HG03095 (cell line): ENCODE measurements at regions not wholly inside any gene's neighbourhood (a gene's known extent, or its start where the extent isn't known, plus 50 kb on each side); places are given as distances from the start of the nearest gene placed in this dataset.
"Not testable (repeated sequence)": the region's sequence is repeated elsewhere in the genome, so short reads cannot be mapped to it uniquely, and the experiment has no call there.

Experiments
- ATAC-seq: cut with Tn5 transposase; IDR thresholded peaks from one replicate; pipeline ENCODE4 v1.9.1; 2021; ENCODE audit warnings: moderate library complexity; ENCODE audit not compliant: unreplicated experiment

- ATAC-seq: not testable (repeated sequence)
These were observed 395.2 kb downstream of the HGF start for GRCh38 chr7:81374641-81375040.

DNA sequence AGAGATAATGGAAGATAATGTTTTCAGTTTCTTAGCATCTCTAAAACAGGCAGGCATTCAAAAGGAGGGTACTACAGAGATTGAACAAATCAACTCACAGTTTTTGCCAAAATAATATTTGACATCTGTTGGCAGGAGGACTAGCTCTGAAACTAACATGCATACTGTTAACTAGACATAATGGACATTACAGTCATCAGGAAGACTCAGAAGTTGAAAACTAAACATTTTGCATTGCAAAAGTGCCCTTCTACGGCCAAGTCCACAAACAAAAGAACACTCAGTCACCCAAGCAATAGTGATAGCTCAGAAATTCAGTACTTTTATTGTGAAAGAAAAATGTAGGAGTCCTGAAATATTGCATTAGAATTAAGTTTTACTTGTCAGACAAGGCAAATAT is 399.0 kb downstream of the HGF start:
- no peak for ATAC-seq

DNA sequence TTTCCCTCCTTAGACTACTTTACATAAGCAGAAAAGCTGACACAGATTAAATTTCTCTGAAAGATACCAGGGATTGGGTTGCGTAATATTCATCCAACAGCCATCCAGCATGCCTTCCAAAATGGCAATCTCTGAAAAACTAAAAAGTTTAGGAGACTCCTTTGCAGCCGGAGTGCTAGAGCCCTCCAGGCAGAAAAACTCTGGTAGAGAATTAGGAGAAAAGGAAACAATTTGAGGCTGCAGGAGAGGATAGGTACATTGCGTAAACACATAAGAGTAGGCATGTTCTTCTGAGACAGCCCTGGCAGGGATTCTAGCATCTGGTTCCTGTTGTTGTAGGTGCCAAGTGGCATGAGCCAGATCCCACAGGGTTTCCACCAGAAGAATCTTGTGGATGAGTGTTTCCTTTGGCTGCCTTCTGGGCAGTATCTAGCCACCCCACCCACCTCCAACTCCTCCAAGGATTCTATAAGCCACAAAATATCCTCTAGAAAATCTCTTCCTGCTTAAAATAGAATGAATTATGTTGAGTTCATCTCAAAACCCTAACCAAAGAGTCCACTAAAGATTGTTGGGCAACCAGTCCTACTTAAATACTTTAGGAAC is 402.4 kb downstream of the HGF start:
- no peak for ATAC-seq

GRCh38 chr7:81366546-81366945 is 403.3 kb downstream of the HGF start:
- ATAC-seq: no peak

- no peak for ATAC-seq
These were observed 408.0 kb downstream of the HGF start for GRCh38 chr7:81361769-81362312.

- no peak for ATAC-seq
These were observed 413.9 kb downstream of the HGF start for GRCh38 chr7:81355911-81356310.

DNA sequence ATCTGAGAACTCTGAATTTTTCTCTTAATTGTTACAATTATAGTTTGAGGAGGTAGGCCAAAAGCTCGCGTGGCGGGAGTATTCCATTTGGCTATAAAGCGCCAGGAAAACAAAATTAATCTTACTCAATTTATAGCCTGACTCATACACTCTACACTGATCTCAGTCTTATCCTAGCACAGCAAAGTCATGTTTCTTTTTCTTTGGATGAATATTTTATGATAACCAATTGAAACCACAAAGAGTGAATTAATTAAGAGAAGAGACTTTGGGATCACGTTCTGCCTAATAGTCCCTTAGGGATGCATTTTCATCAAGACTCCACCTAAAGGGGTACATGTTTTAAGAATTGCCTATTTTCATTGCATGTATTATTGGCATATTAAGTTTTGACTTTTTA is 420.8 kb downstream of the HGF start:
- no peak for ATAC-seq

DNA sequence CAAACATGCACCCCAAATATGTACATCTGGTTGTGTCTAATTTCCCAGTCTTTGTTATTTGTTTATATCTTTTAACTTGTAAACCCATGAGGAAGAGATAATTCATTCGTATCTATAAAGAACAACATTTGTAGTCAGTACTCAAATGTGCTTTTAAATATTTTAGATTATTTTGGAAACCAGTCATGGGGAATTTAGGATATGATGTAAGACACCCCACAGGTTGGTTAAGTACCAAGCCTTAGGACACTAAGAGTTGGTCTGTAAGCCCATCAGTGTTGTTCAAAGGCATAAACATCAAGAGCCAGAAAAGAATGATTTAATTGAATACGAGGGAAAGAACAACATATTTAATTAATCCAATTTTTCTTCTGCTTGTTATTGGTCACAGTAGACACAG is 421.1 kb upstream of the SEMA3C start:
- ATAC-seq: no peak

DNA sequence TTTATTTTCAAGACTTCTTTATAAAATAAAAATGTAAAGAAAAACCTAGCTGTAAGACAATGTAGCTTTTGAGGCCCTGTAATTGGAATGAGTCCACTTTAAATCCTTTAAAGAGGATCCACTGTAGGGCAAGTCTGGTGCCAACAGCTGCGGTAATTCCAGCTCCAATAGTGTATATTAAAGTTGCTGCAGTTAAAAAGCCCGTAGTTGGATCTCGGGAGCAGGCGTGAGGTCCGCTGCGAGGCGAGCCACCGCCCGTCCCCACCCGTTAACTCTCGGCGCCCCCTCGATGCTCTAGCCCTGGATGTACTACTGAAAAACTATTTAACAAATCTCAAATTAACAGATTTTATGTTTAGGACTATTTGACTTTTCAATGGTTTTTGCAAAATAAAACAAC is 414.7 kb upstream of the SEMA3C start:
- ATAC-seq: no peak

DNA sequence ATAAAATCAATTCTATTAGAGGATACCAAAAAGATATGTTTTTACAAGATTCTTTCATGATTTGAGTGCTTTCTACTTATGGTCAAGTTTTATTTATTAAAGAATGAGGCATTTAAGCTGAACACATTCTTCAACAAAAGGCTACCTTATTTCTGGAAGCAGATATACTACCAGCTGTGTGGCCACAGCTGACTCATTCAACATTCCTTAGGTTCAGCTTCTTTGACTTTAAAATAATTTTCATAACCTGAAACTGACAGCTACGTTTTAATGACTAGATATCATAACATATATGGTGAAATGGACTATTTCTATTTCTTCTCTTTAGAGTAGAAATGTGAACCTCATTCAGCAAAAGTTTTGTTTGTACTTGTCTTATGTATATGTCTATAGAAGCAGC is 414.2 kb upstream of the SEMA3C start:
- no peak for ATAC-seq

DNA sequence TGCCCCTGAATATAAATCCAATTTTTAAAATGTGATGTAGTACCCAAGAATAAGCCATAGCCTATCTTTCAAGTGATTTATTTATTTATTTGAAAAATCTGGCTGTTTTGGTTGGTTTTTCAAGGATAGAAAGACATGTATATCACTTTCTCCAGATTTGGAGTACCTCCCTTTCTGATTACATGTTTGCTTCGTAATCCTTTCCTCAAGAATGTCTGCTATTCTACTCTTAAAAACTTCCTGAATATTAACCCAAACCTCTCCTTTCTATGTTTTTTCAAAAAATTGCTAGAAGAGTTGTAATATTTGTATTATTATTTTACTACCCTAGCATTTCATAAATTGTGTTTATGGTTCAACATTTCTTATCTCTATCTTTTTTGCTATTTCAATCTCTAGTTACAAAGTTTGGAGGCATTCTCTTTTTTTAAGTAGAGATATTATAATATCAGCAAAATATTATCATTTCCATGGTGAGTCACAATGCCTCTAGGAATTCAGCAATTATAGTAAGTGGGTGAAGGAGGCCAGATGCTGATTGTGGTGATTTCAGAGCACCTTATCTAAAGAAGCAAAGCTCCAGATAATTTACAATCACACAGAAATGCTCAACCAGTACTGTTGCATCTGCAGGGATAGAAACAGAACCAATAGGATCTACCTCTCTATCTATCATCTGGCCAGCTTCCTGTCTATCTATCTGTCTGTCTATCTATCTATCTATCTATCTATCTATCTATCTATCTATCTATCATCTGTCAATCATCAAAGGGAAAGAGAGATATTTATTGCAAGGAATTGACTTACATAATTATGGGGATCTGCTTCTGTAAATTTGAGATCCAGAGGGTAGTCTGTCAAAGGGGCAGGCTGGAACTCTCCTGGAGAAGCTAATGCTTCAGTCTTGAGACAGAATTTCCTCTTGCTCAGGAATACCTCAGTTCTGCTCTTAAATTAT is 412.5 kb upstream of the SEMA3C start:
- ATAC-seq: no peak

DNA sequence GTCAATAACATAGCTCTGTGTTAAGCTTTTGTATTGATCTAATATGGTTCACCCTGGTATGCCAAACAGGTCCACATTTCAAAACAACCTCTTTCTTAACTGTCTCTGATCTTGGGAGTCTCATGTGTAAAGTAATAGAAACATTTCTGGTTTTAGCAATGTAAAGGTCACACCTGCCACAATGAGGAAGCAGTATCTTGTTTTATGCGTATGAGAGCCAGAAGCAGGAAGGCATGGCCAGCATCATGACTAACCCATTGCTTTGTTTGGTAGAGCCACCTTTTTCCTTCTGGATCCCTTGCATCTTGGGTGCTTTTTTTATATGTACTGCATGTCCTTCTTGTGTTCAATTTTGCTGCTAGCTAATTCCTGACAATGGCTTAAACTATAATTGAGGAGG is 411.3 kb upstream of the SEMA3C start:
- ATAC-seq: no peak

GRCh38 chr7:81327468-81328266 is 408.8 kb upstream of the SEMA3C start:
- no peak for ATAC-seq

DNA sequence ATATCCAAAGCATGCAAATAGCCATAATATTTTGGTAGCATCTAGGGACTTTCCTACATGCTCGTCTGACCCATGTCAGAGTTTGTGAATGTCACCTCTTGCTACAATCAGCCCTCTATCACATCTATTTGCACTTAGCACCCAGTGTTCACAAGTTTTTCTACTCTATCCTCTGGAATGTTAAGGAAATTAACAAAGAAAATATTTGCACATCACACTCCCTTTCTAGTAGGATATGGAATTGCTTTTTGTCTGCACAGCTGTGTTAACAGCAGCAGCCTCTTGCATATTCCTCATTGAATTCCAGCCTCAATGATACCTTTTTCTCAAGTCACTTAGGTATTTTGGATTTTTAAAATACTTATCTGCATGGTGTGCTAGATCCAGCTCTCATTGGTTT is 403.1 kb upstream of the SEMA3C start:
- no peak for ATAC-seq

GRCh38 chr7:81317741-81318140 is 398.9 kb upstream of the SEMA3C start:
- ATAC-seq: no peak

DNA sequence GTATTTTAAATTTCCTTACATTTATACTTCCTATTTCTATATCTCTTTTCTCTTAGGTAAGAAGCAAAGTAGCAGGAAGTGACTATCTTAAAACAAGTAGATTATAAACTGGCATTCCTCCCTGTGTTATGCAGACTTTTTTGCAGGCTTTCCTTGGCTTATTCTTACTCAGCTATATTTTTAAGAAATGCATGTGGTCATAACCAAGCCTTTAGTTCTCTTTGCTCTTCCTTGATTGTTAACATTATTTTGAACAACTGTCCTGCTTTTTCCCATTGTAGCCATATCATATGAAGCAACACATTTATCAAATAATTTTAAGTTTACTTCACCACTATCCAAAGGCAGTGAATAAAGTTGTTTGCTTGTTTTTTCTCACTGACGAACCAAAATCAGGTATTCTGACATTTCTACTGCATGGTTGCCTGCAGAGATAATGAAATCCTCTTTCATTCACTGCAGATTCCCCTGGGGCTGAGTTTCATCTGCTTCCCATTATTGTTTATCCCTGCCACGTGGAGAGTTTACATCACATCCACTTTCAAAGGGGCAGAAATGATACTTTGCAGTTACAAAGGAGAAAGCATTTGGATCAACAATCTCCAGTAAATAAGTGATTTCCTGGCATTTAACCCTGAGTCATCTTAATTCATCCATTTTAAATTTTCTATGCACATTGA is 389.9 kb upstream of the SEMA3C start:
- no peak for ATAC-seq

DNA sequence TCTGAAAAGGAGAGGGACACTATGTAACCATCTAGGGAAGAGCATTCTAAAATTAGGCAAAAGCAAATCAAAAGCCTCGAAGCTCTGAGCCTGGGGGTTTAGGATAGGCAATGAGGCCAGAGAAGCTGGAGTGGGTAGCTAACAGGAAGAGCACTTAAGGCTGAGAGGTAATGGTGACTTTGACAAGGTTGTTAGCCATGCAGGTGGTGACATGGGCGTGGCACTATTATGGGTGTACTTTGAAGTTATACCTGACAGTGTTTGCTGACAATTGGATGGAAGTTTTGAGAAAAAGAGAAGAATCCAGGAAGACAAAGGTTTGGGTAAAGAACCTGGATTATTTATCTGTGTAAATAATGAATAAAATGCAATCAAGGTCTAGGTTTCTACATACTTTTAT is 383.0 kb upstream of the SEMA3C start:
- ATAC-seq: no peak

DNA sequence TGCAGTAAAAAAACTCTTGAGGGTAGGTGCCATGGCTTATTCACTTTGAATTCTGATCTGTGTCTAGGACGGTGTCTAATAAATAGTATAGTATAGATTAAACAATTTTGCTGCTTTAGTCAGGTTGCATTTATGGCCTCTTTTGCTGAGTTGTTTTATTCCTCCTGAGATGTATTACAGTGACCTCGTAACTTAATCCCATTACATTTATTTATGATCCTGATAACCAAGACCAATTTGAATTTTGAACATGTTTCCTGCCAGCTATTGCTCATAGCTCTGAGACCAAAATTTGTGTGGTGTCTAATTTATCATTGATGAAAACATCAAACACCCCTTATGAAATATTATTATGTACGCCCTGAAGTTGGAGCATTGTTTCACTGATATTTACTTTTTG is 381.9 kb upstream of the SEMA3C start:
- ATAC-seq: no peak

GRCh38 chr7:81299711-81300110 is 380.9 kb upstream of the SEMA3C start:
- no peak for ATAC-seq

- ATAC-seq: no peak
These were observed 380.3 kb upstream of the SEMA3C start for GRCh38 chr7:81298951-81299666.
